Gastroesophageal sphincter (tissue), 4 donors: ENCODE measurements at regions not wholly inside any gene's neighbourhood (a gene's known extent, or its start where the extent isn't known, plus 50 kb on each side); places are given as distances from the start of the nearest gene placed in this dataset.
"Not testable (repeated sequence)": the region's sequence is repeated elsewhere in the genome, so short reads cannot be mapped to it uniquely, and the experiment has no call there.

Source experiments
- ATAC-seq: fragments of 150-250 bp; one replicate; pipeline ENCODE4 v1.9.1; 2016; ENCODE audit warnings: mild to moderate bottlenecking, moderate library complexity
- H3K27ac ChIP-seq, 4 donors: fragments of 200-600 bp; sonication (generic) in 3 of 4; 1 replicate in 3 of 4; 2 replicates in 1 of 4; pipeline ENCODE4 v1.5.1; 2016 to 2019
- H3K27me3 ChIP-seq: fragments of 200-600 bp; sonication (generic); one replicate; pipeline ENCODE4 v1.5.1; 2019
- H3K36me3 ChIP-seq, 2 donors: fragments of 200-600 bp; sonication (generic); one replicate each; pipeline ENCODE4 v1.5.1; 2019; ENCODE audit warnings: control low read depth in 1 of 2
- H3K4me1 ChIP-seq, 3 donors: fragments of 200-600 bp; sonication (generic); 1 replicate in 2 of 3; 2 replicates in 1 of 3; pipeline ENCODE4 v1.5.1; 2016 to 2019; ENCODE audit warnings: control low read depth in 2 of 3
- H3K4me3 ChIP-seq, 2 donors: fragments of 200-600 bp; sonication (generic); one replicate each; pipeline ENCODE4 v1.5.1; 2019; ENCODE audit warnings: mild to moderate bottlenecking in 1 of 2, moderate library complexity in 1 of 2
- H3K9me3 ChIP-seq, 3 donors: fragments of 200-600 bp; sonication (generic); one replicate each; pipeline ENCODE4 v1.5.1; 2017 to 2019; ENCODE audit warnings: control low read depth in 2 of 3
- EP300 ChIP-seq: sonication (generic); formaldehyde crosslinking; IDR thresholded peaks from one replicate; pipeline ENCODE4 v1.6.1; 2017; ENCODE audit warnings: antibody characterized with exemption, mild to moderate bottlenecking
- POLR2A ChIP-seq, 2 donors: fragments of 450-650 bp; IDR thresholded peaks; one replicate each; pipeline ENCODE4 v1.6.1; 2017; ENCODE audit warnings: antibody characterized with exemption in 2 of 2, mild to moderate bottlenecking in 2 of 2, moderate library complexity in 1 of 2
- POLR2AphosphoS5 ChIP-seq: sonication (generic); formaldehyde crosslinking; IDR thresholded peaks from one replicate; pipeline ENCODE4 v1.6.1; 2017; ENCODE audit warnings: antibody characterized with exemption
- WGBS, 2 donors: methylation state at CpG; one replicate each; pipeline ENCODE4 v1.1.5; 2018; ENCODE audit warnings: low coverage in 1 of 2; 5-methylcytosine and 5-hydroxymethylcytosine counted together
- TF ChIP-seq, protein P1 (sequence below), 4 experiments: fragments of 200-600 bp in 2 of 4; fragments of 450-650 bp in 2 of 4; sonication (generic) in 1 of 4; IDR thresholded peaks; one replicate each; pipeline ENCODE4 v1.5.1; 2017 to 2019; ENCODE audit warnings: antibody characterized with exemption in 4 of 4, mild to moderate bottlenecking in 2 of 4, moderate library complexity in 2 of 4

- 72 to 73% methylated on average over 2 of the region's 2 CpGs for WGBS, 2 donors
- H3K36me3 ChIP-seq = no peaks in the 10 kb centered on the region
- no peaks in the 10 kb centered on the region for H3K4me1 ChIP-seq
- H3K4me3 ChIP-seq = no peak overlapping the region
- H3K27ac ChIP-seq = no peak overlapping the region
- H3K9me3 ChIP-seq = peaks cover 0 to 8% (median 0%) of the 10 kb centered on the region in 3 donors
- no peaks in the 10 kb centered on the region for H3K27me3 ChIP-seq
- TF ChIP-seq EP300 (no peak), POLR2A (IDR thresholded peaks at IDR 0.05) (no peak), POLR2AphosphoS5 (no peak)
- TF ChIP-seq, protein P1, sequence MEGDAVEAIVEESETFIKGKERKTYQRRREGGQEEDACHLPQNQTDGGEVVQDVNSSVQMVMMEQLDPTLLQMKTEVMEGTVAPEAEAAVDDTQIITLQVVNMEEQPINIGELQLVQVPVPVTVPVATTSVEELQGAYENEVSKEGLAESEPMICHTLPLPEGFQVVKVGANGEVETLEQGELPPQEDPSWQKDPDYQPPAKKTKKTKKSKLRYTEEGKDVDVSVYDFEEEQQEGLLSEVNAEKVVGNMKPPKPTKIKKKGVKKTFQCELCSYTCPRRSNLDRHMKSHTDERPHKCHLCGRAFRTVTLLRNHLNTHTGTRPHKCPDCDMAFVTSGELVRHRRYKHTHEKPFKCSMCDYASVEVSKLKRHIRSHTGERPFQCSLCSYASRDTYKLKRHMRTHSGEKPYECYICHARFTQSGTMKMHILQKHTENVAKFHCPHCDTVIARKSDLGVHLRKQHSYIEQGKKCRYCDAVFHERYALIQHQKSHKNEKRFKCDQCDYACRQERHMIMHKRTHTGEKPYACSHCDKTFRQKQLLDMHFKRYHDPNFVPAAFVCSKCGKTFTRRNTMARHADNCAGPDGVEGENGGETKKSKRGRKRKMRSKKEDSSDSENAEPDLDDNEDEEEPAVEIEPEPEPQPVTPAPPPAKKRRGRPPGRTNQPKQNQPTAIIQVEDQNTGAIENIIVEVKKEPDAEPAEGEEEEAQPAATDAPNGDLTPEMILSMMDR (IDR thresholded peaks at IDR 0.05) = no peak
- no peak for ATAC-seq
Observed at GRCh38 chr5:29131285-29131684, 2062.2 kb upstream of the CDH6 start.

- Histone ChIP-seq H3K27me3 (no peaks in the 10 kb centered on the region), H3K4me1 (no peaks in the 10 kb centered on the region), H3K27ac (no peak overlapping the region), H3K4me3 (no peak overlapping the region), H3K36me3 (no peaks in the 10 kb centered on the region), H3K9me3 (peaks cover 0 to 8% (median 0%) of the 10 kb centered on the region in 3 donors)
- no peak for ATAC-seq
- TF ChIP-seq, protein P1 (IDR thresholded peaks at IDR 0.05) = no peak
- TF ChIP-seq EP300 = no peak
- TF ChIP-seq POLR2AphosphoS5 = no peak
- no peak for TF ChIP-seq POLR2A (IDR thresholded peaks at IDR 0.05)
- WGBS, 2 donors = 83% methylated on average over 2 of the region's 2 CpGs
Observed at GRCh38 chr5:29130786-29131185, 2062.7 kb upstream of the CDH6 start.

DNA sequence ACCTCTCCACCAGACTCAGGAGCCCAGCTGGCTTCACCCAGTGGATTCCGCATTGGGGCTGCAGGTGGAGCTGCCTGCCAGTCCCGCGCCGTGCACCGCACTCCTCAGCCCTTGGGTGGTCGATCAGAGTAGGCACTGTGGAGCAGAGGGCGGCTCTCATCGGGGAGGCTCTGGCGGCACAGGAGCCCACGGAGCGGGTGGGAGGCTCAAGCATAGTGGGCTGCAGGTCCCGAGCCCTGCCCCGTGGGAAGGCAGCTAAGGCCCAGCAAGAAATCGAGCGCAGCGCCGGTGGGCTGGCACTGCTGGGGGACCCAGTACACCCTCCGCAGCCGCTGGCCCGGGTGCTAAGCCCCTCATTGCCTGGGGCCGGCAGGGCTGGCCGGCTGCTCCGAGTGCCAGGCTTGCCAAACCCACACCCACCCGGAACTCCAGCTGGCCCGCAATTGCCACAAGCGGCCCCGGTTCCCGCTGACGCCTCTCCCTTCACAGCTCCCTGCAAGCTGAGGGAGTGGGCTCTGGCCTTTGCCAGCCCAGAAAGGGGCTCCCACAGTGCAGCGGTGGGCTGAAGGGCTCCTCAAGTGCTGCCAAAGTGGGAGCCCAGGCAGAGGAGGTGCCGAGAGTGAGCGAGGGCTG, 2065.8 kb upstream of the CDH6 start:
- H3K36me3 ChIP-seq, H3K4me3 ChIP-seq, H3K27me3 ChIP-seq, H3K9me3 ChIP-seq, H3K27ac ChIP-seq, H3K4me1 ChIP-seq, ATAC-seq: not testable (repeated sequence)
- WGBS, 2 donors = no CpG with 5 or more reads among the region's 32 CpGs

DNA sequence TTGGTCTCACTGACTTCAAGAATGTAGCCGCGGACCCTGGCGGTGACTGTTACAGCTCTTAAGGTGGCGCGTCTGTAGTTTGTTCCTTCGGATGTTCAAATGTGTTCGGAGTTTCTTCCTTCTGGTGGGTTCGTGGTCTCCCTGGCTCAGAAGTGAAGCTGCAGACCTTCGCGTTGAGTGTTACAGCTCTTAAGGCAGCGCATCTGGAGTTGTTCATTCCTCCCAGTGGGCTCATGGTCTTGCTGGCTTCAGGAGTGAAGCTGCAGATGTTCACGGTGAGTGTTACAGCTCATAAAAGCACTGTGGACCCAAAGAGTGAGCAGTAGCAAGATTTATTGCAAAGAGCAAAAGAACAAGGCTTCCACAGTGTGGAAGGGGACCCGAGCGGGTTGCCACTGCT, 2067.0 kb upstream of the CDH6 start:
- H3K4me3 ChIP-seq, H3K27ac ChIP-seq, H3K9me3 ChIP-seq, H3K36me3 ChIP-seq, H3K4me1 ChIP-seq, ATAC-seq, H3K27me3 ChIP-seq: not testable (repeated sequence)
- WGBS, 2 donors = 82 to 93% methylated on average over 6 to 8 of the region's 14 CpGs

GRCh38 chr5:29122306-29122705, 2071.2 kb upstream of the CDH6 start:
- no peak overlapping the region for H3K27ac ChIP-seq
- H3K4me1 ChIP-seq = no peaks in the 10 kb centered on the region
- no peaks in the 10 kb centered on the region for H3K9me3 ChIP-seq
- WGBS, 2 donors = 68 to 82% methylated on average over 2 of the region's 2 CpGs
- no peaks in the 10 kb centered on the region for H3K36me3 ChIP-seq
- TF ChIP-seq EP300 (no peak), POLR2A (IDR thresholded peaks at IDR 0.05) (no peak), POLR2AphosphoS5 (no peak)
- TF ChIP-seq, protein P1 (IDR thresholded peaks at IDR 0.05) = no peak
- no peaks in the 10 kb centered on the region for H3K27me3 ChIP-seq
- ATAC-seq = no peak
- no peak overlapping the region for H3K4me3 ChIP-seq

DNA sequence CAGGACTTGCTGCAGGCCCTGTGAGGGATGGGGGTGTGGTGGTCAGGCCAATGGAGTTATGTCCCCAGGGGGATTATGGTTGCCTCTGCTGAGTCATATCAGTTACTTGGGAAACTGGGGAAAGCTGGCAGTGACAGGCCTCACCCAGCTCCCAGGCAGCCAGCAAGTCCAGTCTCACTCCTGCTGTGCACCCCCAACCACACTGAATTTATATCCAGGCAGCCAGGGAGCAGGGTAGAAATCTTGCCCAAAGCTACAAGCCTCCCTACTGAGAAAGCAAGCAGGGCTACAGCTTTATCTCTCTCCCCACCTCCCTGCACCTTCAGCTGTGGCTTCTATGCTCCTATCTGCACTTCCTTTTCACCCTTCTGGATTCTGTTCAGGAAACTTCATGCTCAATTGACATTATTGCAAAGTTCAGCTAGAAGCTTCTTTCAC, 2076.0 kb upstream of the CDH9 start:
- TF ChIP-seq, protein P1 (IDR thresholded peaks at IDR 0.05) = no peak
- no peak for TF ChIP-seq EP300
- no peak for TF ChIP-seq POLR2A (IDR thresholded peaks at IDR 0.05)
- TF ChIP-seq POLR2AphosphoS5 = no peak
- H3K27me3 ChIP-seq = no peaks in the 10 kb centered on the region
- no peak overlapping the region for H3K4me3 ChIP-seq
- H3K27ac ChIP-seq = no peak overlapping the region
- H3K9me3 ChIP-seq = peaks cover 0 to 6% (median 0%) of the 10 kb centered on the region in 3 donors
- no peak for ATAC-seq
- no peaks in the 10 kb centered on the region for H3K36me3 ChIP-seq
- no peaks in the 10 kb centered on the region for H3K4me1 ChIP-seq
